Mesendoderm (in vitro differentiated cells): ENCODE measurements at regions not wholly inside any gene's neighbourhood (a gene's known extent, or its start where the extent isn't known, plus 50 kb on each side); places are given as distances from the start of the nearest gene placed in this dataset.

Experiments
- DNase-seq: peaks from one replicate; pipeline ENCODE4 v3.0.0; 2013
- H2AK5ac ChIP-seq: 2 replicates; pipeline ENCODE4 v1.6.1; 2013; ENCODE audit warnings: low read length, inconsistent platforms
- H2BK120ac ChIP-seq: 2 replicates; pipeline ENCODE4 v1.6.1; 2013; ENCODE audit warnings: low read depth, mild to moderate bottlenecking, low read length, moderate library complexity, mixed read lengths
- H2BK15ac ChIP-seq: replicated peaks from 2 replicates; pipeline ENCODE4 v1.6.1; 2013; ENCODE audit warnings: low read depth, mild to moderate bottlenecking, moderate library complexity
- H2BK5ac ChIP-seq: 2 replicates; pipeline ENCODE4 v1.6.1; 2013; ENCODE audit warnings: low read length, inconsistent platforms
- H3K18ac ChIP-seq: 2 replicates; pipeline ENCODE4 v1.6.1; 2013; ENCODE audit warnings: mild to moderate bottlenecking, low read length, mixed read lengths
- H3K23ac ChIP-seq: one replicate; pipeline ENCODE4 v1.6.1; 2013; ENCODE audit warnings: low read length
- H3K27ac ChIP-seq: 2 replicates; pipeline ENCODE4 v1.5.1; 2013; ENCODE audit warnings: low read depth, mild to moderate bottlenecking, inconsistent platforms, low read length, moderate library complexity
- H3K27me3 ChIP-seq: 2 replicates; pipeline ENCODE4 v1.6.1; 2013; ENCODE audit warnings: low read length, control low read depth, mild to moderate bottlenecking, inconsistent platforms; ENCODE audit not compliant: insufficient read depth, poor library complexity
- H3K36me3 ChIP-seq: 2 replicates; pipeline ENCODE4 v1.6.1; 2013; ENCODE audit warnings: low read length, inconsistent platforms; ENCODE audit not compliant: control insufficient read depth, insufficient read depth
- H3K4ac ChIP-seq: one replicate; pipeline ENCODE4 v1.6.1; 2013; ENCODE audit warnings: low read depth, mild to moderate bottlenecking, low read length, moderate library complexity
- H3K4me1 ChIP-seq: 2 replicates; pipeline ENCODE4 v1.6.1; 2013; ENCODE audit warnings: low read depth, low read length, inconsistent platforms; ENCODE audit not compliant: control insufficient read depth
- H3K4me2 ChIP-seq: 2 replicates; pipeline ENCODE4 v1.6.1; 2013; ENCODE audit warnings: low read length
- H3K4me3 ChIP-seq: 2 replicates; pipeline ENCODE4 v1.5.1; 2013; ENCODE audit warnings: mild to moderate bottlenecking, low read length
- H3K56ac ChIP-seq: one replicate; pipeline ENCODE4 v1.6.1; 2013; ENCODE audit warnings: low read length
- H3K79me1 ChIP-seq: 2 replicates; pipeline ENCODE4 v1.6.1; 2013; ENCODE audit warnings: low read length, inconsistent platforms
- H3K79me2 ChIP-seq: 2 replicates; pipeline ENCODE4 v1.6.1; 2013; ENCODE audit warnings: mild to moderate bottlenecking, low read length; ENCODE audit not compliant: control insufficient read depth, insufficient read depth
- H3K9ac ChIP-seq: 2 replicates; pipeline ENCODE4 v1.6.1; 2013; ENCODE audit warnings: low read length, inconsistent platforms
- H4K5ac ChIP-seq: one replicate; pipeline ENCODE4 v1.6.1; 2013; ENCODE audit warnings: low read length
- H4K8ac ChIP-seq: one replicate; pipeline ENCODE4 v1.6.1; 2013; ENCODE audit warnings: low read depth, mild to moderate bottlenecking, control low read depth, low read length, moderate library complexity
- WGBS: extraction: QIAGEN DNeasy Blood & Tissue Kit; methylation state at CpG from one replicate; pipeline ENCODE4 v1.1.7; 2013; ENCODE audit warnings: low lambda C conversion rate, missing lambda C conversion rate; ENCODE audit not compliant: insufficient coverage; ENCODE audit errors: extremely low coverage; 5-methylcytosine and 5-hydroxymethylcytosine counted together

GRCh38 chr10:43760514-43760913 lies 111.8 kb upstream of the ZNF32 start:
- no peak overlapping the region for H4K8ac ChIP-seq
- H3K18ac ChIP-seq: no peak overlapping the region
- H3K27me3 ChIP-seq: no peaks in the 10 kb centered on the region
- no peaks in the 10 kb centered on the region for H3K79me1 ChIP-seq
- H4K5ac ChIP-seq: no peak overlapping the region
- no peak overlapping the region for H3K23ac ChIP-seq
- no peak overlapping the region for H2AK5ac ChIP-seq
- H2BK15ac ChIP-seq: no peak overlapping the region
- H3K4me2 ChIP-seq: no peak overlapping the region
- H3K4me3 ChIP-seq: no peak overlapping the region
- H3K9ac ChIP-seq: no peak overlapping the region
- H2BK5ac ChIP-seq: no peak overlapping the region
- H3K27ac ChIP-seq: no peak overlapping the region
- no peak overlapping the region for H2BK120ac ChIP-seq
- no peaks in the 10 kb centered on the region for H3K4me1 ChIP-seq
- no peak overlapping the region for H3K4ac ChIP-seq
- H3K79me2 ChIP-seq: no peaks in the 10 kb centered on the region
- no peak overlapping the region for H3K56ac ChIP-seq
- no peak for DNase-seq
- H3K36me3 ChIP-seq: no peaks in the 10 kb centered on the region
- no CpG with 5 or more reads among the region's 10 CpGs for WGBS

GRCh38 chr10:43759216-43759615 lies 110.5 kb upstream of the ZNF32 start:
- no peak overlapping the region for H3K56ac ChIP-seq
- H2AK5ac ChIP-seq: no peak overlapping the region
- H3K27me3 ChIP-seq: no peaks in the 10 kb centered on the region
- H4K5ac ChIP-seq: no peak overlapping the region
- H3K79me2 ChIP-seq: no peaks in the 10 kb centered on the region
- H3K4ac ChIP-seq: no peak overlapping the region
- no peaks in the 10 kb centered on the region for H3K4me1 ChIP-seq
- H3K79me1 ChIP-seq: no peaks in the 10 kb centered on the region
- no peak overlapping the region for H3K27ac ChIP-seq
- H3K4me2 ChIP-seq: no peak overlapping the region
- no peaks in the 10 kb centered on the region for H3K36me3 ChIP-seq
- no peak overlapping the region for H3K4me3 ChIP-seq
- DNase-seq: no peak
- no peak overlapping the region for H3K9ac ChIP-seq
- no peak overlapping the region for H3K23ac ChIP-seq
- no peak overlapping the region for H2BK15ac ChIP-seq
- no CpG with 5 or more reads among the region's 5 CpGs for WGBS
- no peak overlapping the region for H3K18ac ChIP-seq
- H4K8ac ChIP-seq: no peak overlapping the region
- H2BK5ac ChIP-seq: no peak overlapping the region
- no peak overlapping the region for H2BK120ac ChIP-seq

GRCh38 chr10:43756341-43756740 lies 107.7 kb upstream of the ZNF32 start:
- Histone ChIP-seq H4K8ac (no peak overlapping the region), H3K79me2 (no peaks in the 10 kb centered on the region), H2BK5ac (no peak overlapping the region), H3K79me1 (no peaks in the 10 kb centered on the region), H3K4me1 (no peaks in the 10 kb centered on the region), H3K27ac (no peak overlapping the region), H3K9ac (no peak overlapping the region), H3K4me2 (no peak overlapping the region), H2BK15ac (no peak overlapping the region), H3K56ac (no peak overlapping the region), H2AK5ac (no peak overlapping the region), H3K36me3 (no peaks in the 10 kb centered on the region), H3K18ac (no peak overlapping the region), H3K4ac (no peak overlapping the region), H4K5ac (no peak overlapping the region), H3K27me3 (no peaks in the 10 kb centered on the region), H3K23ac (no peak overlapping the region), H3K4me3 (no peak overlapping the region), H2BK120ac (no peak overlapping the region)
- WGBS: no CpG with 5 or more reads among the region's 3 CpGs
- no peak for DNase-seq

GRCh38 chr10:43754569-43755260 lies 106.0 kb upstream of the ZNF32 start:
- no CpG with 5 or more reads among the region's 8 CpGs for WGBS
- Histone ChIP-seq H3K27ac (no peak overlapping the region), H3K23ac (no peak overlapping the region), H3K4ac (no peak overlapping the region), H3K56ac (no peak overlapping the region), H4K5ac (no peak overlapping the region), H3K27me3 (no peaks in the 10 kb centered on the region), H2AK5ac (no peak overlapping the region), H2BK5ac (no peak overlapping the region), H2BK15ac (no peak overlapping the region), H2BK120ac (no peak overlapping the region), H3K4me1 (no peaks in the 10 kb centered on the region), H3K79me1 (no peaks in the 10 kb centered on the region), H3K18ac (no peak overlapping the region), H3K4me2 (no peak overlapping the region), H4K8ac (no peak overlapping the region), H3K9ac (no peak overlapping the region), H3K36me3 (no peaks in the 10 kb centered on the region), H3K79me2 (no peaks in the 10 kb centered on the region), H3K4me3 (no peak overlapping the region)
- no peak for DNase-seq

DNA sequence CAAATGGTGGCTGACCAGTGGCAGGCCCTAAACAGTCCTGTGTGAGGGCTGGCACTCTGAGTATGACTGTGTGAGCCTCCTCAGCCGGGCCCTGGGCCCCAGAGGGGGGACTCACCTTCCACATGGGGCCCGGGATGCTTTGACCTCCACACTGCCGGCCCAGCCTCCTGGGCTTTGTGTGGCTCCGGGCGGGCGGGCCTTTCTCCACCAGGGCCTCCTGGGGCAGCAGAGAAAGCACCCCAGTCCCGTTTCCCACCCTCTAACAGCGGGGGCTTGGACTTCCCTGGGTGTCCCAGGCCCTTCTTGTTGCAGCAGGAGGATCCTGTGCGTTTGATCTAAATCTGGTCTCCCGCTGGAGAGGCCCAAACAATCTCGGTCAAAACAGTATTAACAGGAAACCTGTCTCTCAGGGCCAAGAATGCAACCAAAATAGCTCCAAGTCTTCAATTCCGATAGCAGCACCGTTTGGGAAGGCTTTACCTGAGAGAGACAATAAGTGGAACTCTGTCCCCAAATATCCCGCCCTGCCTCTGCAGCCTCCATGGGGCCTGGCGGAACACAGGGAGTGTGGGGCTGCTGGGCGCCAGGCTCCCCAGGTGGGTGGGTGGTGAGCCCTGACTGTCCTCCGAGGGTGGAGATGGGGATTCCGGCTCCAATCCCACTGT lies 104.8 kb upstream of the ZNF32 start:
- no peak overlapping the region for H3K4ac ChIP-seq
- H3K79me2 ChIP-seq: no peaks in the 10 kb centered on the region
- H2BK120ac ChIP-seq: no peak overlapping the region
- no peak overlapping the region for H4K5ac ChIP-seq
- H2BK5ac ChIP-seq: no peak overlapping the region
- H3K56ac ChIP-seq: no peak overlapping the region
- no peak overlapping the region for H3K4me3 ChIP-seq
- no peak overlapping the region for H4K8ac ChIP-seq
- no peak overlapping the region for H2BK15ac ChIP-seq
- no peak overlapping the region for H3K18ac ChIP-seq
- H3K4me1 ChIP-seq: no peaks in the 10 kb centered on the region
- no peaks in the 10 kb centered on the region for H3K79me1 ChIP-seq
- no peak overlapping the region for H2AK5ac ChIP-seq
- no peaks in the 10 kb centered on the region for H3K27me3 ChIP-seq
- DNase-seq: no peak
- H3K23ac ChIP-seq: no peak overlapping the region
- no CpG with 5 or more reads among the region's 18 CpGs for WGBS
- H3K36me3 ChIP-seq: no peaks in the 10 kb centered on the region
- H3K27ac ChIP-seq: no peak overlapping the region
- H3K4me2 ChIP-seq: no peak overlapping the region
- no peak overlapping the region for H3K9ac ChIP-seq

GRCh38 chr10:43752682-43753081 lies 104.0 kb upstream of the ZNF32 start:
- H3K9ac ChIP-seq: no peak overlapping the region
- H3K23ac ChIP-seq: no peak overlapping the region
- no peak overlapping the region for H3K18ac ChIP-seq
- no peak overlapping the region for H2AK5ac ChIP-seq
- H2BK15ac ChIP-seq: no peak overlapping the region
- H3K27ac ChIP-seq: no peak overlapping the region
- no peaks in the 10 kb centered on the region for H3K36me3 ChIP-seq
- WGBS: no CpG with 5 or more reads among the region's 1 CpG
- H4K8ac ChIP-seq: no peak overlapping the region
- H4K5ac ChIP-seq: no peak overlapping the region
- no peak overlapping the region for H2BK5ac ChIP-seq
- H3K27me3 ChIP-seq: no peaks in the 10 kb centered on the region
- H3K4me2 ChIP-seq: no peak overlapping the region
- no peaks in the 10 kb centered on the region for H3K79me1 ChIP-seq
- H3K4me1 ChIP-seq: no peaks in the 10 kb centered on the region
- no peak overlapping the region for H2BK120ac ChIP-seq
- no peak for DNase-seq
- H3K4me3 ChIP-seq: no peak overlapping the region
- no peak overlapping the region for H3K4ac ChIP-seq
- H3K79me2 ChIP-seq: no peaks in the 10 kb centered on the region
- H3K56ac ChIP-seq: no peak overlapping the region
